HG03139 (cell line): ENCODE measurements at regions not wholly inside any gene's neighbourhood (a gene's known extent, or its start where the extent isn't known, plus 50 kb on each side); places are given as distances from the start of the nearest gene placed in this dataset.
"Not testable (repeated sequence)": the region's sequence is repeated elsewhere in the genome, so short reads cannot be mapped to it uniquely, and the experiment has no call there.

Experiments
- ATAC-seq: cut with Tn5 transposase; IDR thresholded peaks from one replicate; pipeline ENCODE4 v1.9.1; 2021; ENCODE audit not compliant: unreplicated experiment

DNA sequence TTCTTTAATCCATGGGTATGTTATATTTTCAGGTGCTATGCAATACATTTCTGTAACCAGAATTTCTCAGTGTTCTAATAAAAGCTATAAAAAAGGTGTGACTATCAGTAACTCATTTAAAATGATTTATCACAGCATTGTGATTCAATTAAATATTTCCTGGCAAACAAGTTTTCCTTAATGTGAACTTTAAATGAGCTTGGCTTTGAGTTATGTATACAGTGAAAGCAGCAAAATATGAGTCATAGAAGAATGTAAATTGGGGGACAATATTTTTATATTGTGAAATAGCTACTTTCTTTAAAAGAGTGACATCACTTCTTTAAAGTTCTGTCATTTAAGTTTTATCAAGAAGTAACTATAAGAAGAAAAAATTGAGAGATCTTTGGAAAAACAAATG is 484.9 kb upstream of the MAN1A1 start:
- ATAC-seq = no peak

DNA sequence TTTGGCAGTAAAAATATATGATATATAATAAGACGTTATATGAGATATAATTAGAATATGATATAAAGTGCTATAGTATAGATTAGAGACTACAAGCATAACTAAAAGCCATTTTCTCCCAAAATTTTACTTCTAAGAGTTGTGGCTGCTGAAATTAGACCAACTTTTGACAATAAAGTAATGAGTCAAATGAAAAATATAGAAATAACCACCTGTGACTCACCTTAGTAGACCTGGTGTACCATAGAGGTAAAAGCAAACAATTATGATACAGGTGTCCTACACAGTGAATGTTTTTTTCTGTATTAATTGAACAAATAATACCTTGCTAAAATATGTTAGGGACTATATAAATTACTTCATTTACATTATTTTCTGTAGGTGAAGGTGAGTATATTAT is 482.9 kb upstream of the MAN1A1 start:
- ATAC-seq = no peak

DNA sequence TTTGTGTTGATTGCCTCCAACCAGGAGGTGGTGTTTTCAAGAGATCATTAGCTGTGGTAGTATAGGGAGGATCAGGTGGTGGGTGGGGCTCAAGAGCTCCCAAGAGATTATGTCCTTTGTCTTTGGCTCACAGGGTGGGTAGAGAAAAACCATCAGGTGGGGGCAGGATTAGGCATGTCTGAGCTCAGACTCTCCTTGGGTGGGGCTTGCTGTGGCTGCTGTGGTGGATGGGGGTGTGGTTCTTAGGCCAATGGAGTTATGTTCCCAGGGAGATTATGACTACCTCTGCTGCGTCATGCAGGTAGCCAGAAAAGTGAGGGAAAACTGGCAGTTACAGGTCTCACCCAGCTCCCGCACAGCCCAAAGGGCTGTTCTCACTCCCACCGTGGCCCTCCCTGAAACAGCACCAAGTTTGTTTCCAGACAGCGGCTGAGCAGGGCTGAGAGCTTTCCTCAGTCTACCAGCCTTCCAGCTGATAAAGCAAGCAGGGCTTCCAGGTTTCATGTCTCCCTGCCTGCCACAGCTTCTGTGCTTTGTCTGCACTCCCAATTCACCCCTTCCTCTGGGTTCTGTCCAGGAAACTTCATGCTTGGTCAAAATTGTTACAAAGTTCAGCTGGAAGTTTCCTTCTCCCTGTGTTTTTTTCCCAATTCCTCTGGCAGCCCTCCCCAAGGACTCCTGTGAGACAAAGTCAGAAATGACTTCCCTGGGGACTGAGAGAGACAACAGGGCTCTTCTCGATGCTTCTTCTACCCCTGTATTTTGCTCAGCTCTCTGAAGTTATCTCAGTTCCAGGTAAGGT is 481.1 kb upstream of the MAN1A1 start:
- no peak for ATAC-seq

DNA sequence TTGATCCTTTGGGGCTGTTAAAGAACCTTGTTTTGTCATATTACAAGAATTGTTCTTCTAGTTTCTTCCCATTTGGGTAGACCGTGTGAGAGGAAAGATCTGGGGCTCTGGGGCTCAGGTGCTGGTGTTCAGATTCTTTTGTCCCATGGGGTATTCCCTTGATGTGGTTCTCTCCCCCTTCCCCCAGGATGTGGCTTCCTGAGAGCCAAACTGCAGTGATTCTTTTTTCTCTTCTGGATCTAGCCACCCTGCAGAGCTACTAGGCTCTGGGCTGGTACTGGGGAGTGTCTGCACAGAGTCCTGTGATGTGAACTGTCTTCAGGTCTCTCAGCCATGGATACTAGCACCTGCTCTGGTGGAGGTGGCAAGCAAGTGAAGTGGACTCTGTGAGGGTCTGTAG is 480.5 kb upstream of the MAN1A1 start:
- ATAC-seq = no peak

DNA sequence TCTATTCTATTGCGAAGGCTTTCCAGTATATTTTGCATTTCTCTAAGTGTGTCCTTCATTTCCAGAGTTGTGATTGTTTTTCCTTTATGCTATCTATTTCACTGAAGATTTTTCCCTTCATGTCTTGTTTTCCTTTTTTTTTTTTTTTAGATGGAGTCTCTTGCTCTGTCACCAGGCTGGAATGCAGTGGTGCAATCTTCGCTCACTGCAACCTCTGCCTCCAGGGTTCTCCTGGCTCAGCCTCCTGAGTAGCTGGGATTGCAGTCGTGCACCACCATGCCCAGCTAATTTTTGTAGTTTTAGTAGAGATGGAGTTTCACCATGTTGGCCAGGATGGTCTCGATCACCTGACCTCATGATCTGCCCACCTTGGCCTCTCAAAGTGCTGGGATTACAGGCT is 479.9 kb upstream of the MAN1A1 start:
- not testable (repeated sequence) for ATAC-seq

DNA sequence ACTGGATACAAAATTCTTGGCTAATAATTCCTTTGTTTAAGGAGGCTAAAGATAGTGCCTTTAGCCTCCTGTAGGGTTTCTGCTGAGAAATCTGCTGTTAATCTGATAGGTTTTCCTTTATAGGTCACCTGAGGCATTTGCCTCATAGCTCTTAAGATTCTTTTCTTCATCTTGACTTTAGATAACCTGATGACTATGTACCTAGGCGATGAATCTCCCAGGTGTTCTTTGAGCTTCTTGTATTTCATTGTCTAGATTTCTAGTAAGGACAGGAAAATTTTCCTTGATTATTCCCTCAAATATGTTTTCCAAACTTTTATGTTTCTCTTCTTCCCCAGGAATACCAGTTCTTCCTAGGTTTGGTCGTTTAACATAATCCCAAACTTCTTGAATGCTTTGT is 479.4 kb upstream of the MAN1A1 start:
- no peak for ATAC-seq

DNA sequence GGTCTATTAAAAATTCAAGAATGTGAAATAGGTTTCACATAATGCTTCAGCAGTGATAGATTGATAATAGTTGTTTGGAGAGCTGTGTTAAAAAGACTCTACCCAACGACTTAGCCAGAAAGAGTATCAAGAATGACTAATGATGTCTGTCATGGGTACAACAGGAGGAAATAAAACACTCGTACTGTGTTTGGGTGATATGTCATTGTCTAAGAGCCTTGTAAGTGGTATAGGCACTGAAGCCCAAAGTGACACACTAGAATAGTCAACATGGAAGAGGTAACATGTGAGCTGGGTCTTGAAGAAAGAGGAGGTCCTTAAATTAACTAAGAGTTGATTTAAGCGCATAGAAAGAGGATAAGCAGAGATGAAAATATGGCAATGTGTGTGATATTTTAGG is 471.8 kb upstream of the MAN1A1 start:
- ATAC-seq = no peak

DNA sequence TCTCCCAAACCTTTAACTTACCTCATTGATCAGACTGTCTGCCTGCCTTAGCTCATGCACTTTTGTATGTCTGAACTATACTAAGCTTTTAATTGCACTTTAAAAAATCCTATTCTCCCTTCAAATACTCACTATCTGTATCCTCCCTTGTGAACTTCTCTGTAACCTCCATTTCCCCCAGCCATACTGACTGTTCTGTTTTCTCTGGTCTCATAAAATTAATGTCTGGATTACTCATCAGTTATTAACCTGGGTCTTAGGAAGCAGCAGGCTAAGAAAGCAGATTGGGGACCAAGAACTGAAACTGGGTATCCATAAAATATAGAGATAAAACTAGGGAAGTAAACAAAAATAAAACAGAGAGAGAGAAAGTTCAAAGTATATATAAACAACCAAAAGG is 469.3 kb upstream of the MAN1A1 start:
- no peak for ATAC-seq

DNA sequence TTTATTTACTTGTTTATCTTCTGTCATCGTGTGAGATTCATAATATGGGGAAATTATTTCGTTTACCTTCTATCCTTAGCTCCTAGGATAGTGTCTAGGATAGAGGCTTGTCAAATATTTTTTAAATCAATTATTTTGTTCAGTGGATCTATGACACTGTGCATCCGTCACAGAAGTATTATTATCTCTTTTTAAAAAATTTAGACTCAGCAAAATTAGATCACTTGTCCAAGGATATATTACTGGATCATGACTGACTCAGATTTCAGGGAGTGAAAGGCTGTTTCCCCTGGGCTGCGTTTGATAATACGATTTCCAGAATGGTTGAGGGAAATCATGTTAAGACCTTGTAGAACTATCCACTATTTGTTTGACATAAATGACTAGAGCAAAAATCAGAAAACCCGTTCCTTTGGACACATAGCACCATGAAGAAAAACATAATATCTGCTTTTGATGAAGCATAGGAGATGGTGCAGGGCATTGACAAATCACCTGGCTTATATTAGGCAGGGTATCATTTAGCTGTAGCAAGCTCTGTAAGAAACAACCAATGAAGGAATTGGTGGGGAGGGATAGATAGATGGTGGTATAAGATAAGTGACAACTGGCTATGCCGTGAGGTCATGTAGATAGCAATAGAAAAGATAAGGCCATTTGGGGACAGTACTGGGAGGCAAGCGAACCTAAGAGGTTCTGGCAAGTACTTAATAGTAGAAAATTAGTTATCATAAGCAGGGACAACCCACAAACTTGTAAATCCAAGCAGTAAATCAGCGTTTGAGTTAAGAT is 465.2 kb upstream of the MAN1A1 start:
- no peak for ATAC-seq

DNA sequence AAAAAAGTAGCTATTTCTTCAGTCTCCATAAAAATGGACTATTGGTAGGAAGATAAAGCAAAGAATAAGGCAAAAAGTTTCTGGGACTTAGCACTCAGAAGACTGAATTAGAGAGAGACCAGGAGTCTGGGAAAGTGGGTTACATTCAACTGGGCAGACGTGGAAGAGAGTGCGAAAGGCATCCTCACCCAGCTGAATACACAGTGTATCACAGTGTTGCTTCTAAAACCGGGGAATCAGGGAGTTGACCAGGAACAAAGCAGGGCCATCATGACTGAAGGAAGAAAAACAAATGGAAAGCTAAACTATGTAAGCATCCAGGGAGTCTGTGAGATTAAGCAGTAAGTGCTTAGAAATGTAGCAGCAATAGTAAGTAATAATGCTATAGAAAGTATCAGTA is 452.9 kb upstream of the MAN1A1 start:
- no peak for ATAC-seq

DNA sequence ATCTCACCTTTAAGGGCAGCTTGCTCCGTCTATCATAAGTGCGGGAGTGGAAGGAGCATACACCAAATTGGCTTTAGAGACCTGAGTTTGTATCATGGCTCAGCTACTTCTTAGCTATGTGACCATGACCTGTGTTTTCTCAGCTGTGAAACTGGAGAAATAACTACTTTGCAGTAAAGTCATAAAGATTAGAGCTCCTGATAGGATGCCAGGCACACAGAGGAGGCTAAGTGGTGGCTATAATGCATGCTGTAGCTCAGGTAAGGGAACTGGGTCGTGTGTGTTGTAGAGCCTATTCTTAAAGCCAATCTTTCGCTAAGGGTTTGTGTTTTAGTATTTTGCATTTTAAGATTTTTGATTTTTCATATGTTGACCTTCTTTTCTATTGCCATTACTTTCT is 451.5 kb upstream of the MAN1A1 start:
- no peak for ATAC-seq

DNA sequence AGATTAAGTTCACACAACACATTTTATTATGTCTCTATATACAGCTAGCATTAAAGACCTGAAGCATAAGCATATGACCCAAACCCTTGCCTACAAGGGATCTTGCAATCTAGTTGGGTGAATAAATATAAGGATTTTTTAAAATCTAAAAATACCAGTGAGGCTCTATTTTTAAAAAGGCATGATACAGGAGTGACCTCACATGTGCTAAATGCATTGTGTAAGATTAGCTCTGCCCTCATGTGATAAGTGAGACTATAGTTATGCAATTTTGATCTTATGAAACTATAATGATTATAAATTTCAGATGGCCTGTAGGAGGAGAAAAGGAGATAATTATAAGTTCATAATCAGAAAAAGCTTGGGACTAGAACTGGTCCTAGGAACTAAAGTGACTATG is 451.0 kb upstream of the MAN1A1 start:
- ATAC-seq = no peak

DNA sequence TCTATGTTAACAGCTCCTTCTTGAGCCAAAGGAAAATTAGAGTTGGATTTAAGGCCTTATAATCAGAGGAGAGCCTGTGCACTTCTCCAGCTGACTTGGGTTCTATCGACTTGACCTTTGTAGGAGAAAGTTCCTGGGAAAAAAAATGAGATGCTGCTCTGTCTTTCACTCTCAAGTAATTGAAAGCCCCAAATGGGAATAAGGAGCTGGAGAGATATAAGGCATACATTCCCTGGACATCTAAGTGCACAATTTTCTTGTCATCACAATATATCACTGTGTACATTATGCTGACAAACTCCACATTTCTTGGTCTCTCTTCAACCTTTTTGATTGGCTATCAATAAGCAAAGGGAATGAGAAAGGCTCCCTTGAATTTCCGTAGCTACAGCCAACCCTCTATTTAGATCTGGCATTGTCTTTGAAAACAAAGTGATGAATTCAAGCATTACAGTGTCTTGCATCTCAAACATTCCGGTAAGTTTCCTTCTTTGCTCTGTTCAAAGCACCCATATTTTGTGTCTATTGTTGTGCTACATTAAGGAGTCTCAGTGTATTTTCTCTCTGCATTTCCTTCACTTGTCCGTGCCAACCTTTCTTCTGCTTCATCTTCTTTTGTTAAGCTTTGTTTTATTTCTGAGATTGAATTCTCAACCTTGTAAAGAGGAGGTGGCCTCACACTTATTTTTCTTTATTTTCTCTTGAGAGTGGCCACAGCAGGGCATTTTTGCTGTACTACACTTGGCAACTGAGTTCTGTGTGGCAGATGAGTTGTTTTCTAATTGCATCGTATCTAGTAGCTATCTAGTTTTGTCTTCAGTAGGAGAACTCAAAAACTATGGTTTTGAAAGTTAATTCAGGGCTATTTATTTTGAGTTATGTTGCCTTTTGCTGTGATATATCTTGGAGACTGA is 450.3 kb upstream of the MAN1A1 start:
- ATAC-seq = no peak

DNA sequence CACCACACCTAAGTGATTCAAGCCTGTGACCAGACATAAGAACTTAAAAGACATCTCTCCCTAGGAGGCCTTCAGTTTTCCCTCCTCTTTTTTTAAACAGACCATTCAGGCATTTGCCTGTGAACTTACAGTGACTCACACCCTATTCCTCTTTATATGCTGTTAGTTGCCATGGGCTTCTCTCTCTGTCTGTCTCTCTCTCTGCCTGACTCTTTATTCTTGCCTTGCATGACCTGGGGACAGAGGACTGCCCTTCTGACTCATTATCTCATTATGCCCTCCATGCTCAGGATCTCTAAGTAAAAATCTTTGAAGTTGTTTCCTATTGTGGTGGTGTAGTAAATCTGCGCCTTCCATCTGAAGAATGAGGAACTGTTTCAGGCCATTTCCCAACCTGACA is 442.2 kb upstream of the MAN1A1 start:
- no peak for ATAC-seq

DNA sequence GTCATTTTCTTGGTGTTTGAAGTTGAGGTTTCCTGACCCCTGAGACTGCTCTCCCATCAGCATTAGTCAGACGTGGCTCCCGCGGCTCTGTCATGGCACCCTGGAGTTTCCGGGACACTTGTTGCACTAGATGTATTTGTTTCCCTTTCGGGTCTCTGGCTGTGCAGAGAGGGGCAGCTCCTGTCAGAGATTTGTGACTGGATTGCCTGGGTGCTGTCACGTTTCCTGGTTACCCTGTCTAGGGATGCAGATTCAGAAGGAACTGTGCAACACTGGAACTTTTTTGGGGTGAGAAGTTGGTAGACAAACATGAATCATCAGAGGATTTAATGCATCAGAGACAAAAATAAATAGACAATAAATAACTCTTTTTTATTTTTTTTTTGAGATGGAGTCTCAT is 431.8 kb upstream of the MAN1A1 start:
- no peak for ATAC-seq

DNA sequence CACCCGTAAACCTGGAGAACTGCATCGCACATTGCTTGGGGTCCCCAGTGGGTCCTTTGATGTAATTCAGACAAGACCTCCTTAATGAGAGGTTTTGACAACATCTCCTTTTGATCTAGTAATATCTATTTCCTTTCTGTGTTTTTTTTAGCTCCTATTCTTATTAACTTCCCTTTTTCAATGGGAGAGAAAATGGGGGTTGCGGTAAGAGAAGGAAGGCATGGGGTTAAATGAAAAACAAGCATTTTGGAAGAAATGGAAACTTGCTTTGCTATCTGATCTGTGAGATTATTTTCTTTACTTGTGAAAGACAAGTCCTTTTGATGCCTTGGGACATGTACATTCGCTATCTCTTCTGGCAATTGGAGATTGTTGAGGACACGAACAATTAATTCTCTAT is 418.6 kb upstream of the MAN1A1 start:
- no peak for ATAC-seq

DNA sequence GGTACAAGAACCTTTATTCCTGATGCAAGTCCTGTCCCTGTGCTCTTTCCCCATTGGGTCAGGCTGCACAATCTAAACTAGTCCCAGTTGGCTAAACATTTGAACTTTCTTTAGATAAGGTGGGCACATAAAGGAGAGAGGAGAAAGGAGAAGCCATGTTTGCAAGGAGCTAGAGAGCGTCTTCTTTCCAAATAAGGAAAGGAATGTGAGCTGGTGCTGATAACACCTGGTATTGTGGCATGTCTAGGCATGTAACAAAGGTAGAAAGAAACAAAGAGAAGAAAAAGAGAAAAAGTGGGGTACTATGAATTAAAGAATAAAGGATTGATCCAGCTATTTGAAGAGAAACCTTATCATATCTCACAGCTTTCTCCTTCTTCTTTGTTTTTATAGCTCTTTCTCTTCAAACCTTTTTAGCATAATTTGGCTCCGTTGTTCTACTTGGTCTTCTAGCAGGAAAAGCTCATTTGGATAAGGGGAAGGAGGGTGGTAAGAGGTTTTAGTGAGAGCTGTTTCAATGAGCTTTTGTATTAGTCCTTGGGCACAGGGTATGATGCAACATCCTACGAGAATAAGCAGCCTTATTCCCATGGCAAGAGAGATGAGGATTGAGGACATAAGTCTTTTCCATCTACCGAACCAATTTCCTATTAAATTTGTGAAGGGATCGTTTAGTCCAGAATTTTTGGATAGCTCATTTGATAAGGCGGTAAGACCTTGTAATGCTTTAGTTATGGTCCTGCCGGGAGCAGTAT is 415.5 kb upstream of the MAN1A1 start:
- ATAC-seq = no peak

DNA sequence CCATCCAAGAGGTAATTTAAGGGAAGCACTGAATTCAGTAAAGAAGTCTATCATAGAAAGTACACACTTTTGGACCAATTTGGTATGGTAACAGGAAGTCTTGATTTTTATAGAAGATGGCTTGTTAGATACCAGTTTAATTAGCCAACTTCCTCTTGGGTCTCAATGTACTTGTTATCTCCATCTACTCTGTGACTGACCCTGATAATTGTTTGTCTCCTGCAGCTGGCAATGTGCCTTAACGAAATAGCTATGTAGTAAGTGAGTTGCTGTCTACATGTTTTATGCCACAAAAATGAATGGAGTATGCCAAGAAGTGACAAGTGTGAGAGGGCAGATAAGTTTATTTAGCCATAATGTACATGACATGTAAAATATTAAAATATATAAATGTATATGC is 410.5 kb upstream of the MAN1A1 start:
- ATAC-seq = no peak

DNA sequence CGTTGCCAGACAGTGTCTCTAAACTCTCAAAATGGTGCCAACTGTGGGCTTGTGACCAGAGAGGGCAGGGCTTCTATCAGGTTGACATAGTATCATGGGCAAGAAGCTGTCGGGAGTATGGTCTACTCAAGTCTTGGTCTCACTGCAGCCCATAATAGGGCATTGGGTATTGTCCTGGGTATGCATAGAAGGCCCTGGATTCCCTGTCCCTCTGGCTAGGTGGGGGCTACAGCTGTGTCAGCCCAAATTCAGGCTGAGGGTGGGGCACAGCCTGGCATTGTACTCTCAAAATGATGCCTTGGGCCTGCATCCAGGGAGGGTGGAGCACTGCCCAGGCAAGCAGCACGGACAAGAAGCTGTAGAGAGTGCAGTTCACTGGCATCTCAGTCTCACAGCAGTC is 408.8 kb upstream of the MAN1A1 start:
- ATAC-seq = no peak

DNA sequence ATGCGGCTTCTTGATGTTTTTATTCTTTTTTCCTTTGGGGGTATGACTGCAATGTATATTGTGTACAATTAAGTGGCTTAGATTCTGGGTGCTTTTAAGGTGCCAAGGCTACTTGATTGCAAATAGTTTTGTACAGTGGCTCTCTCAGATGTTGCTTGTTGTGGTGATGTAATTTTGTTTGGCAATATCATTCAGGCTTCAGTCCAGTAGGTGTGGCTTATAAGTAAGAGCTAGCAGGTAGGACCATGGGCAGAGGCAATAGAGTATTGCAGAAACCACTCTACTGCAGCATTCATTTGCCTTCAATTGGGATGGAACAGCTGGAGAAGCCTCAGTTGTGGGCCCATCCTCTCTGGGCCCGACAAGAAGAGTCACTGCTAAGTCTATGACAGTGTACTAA is 407.9 kb upstream of the MAN1A1 start:
- no peak for ATAC-seq

DNA sequence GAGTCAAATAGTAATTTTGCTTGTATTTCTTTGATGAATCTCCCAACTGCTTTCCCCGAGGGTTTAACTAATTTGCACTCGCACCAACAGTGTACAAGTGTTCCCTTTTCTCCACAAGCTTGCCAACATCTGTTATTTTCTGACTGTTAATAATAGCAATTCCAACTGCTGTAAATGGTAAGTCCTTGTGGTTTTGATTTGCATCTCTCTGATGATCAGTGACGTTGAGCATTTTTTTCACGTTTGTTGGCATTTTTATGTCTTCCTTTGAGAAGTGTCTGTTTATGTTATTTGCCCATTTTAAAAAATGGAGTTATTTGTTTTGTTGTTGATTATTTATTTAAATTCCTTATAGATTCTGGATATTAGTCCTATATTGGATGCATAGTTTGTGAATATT is 399.8 kb upstream of the MAN1A1 start:
- no peak for ATAC-seq
